HG03066 (cell line): ENCODE measurements at regions not wholly inside any gene's neighbourhood (a gene's known extent, or its start where the extent isn't known, plus 50 kb on each side); places are given as distances from the start of the nearest gene placed in this dataset.

Experiments used
- ATAC-seq: cut with Tn5 transposase; IDR thresholded peaks from one replicate; pipeline ENCODE4 v1.9.1; 2021; ENCODE audit warnings: low read depth; ENCODE audit not compliant: unreplicated experiment

DNA sequence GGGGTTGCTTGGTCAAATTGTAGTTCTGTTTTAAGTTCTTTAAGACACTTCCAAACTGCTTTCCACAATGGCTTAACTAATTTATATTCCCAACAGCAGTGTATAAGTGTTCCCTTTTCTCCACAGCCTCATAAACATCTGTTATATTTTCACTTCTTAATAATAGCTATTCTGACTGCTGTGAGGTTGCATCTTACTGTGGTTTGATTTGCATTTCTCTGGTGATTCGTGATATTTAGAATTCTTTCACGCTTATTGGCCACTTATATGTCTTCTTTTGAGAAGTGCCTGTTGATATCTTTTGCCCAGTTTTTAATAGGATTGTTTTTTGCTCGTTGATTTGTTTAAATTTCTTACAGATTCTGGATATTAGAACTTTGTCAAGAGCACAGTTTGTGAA is 278.6 kb upstream of the ITM2A start:
- no peak for ATAC-seq

DNA sequence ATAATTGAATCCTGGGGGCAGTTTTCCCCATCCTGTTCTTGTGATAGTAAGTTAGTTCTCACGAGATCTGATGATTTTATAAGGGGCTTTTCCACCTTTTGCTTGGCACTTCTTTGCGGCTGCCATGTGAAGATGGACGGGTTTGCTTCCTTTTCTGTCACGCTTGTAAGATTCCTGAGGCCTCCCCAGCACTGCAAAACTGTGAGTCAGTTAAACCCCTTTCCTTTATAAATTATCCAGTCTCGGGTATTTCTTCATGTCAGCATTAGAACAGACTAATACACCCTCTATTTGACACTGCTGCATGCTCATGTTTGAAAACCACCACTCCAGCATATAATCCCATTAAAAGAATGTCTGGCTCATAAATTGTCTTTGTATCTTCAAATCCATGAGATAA is 264.4 kb upstream of the ITM2A start:
- ATAC-seq: no peak

DNA sequence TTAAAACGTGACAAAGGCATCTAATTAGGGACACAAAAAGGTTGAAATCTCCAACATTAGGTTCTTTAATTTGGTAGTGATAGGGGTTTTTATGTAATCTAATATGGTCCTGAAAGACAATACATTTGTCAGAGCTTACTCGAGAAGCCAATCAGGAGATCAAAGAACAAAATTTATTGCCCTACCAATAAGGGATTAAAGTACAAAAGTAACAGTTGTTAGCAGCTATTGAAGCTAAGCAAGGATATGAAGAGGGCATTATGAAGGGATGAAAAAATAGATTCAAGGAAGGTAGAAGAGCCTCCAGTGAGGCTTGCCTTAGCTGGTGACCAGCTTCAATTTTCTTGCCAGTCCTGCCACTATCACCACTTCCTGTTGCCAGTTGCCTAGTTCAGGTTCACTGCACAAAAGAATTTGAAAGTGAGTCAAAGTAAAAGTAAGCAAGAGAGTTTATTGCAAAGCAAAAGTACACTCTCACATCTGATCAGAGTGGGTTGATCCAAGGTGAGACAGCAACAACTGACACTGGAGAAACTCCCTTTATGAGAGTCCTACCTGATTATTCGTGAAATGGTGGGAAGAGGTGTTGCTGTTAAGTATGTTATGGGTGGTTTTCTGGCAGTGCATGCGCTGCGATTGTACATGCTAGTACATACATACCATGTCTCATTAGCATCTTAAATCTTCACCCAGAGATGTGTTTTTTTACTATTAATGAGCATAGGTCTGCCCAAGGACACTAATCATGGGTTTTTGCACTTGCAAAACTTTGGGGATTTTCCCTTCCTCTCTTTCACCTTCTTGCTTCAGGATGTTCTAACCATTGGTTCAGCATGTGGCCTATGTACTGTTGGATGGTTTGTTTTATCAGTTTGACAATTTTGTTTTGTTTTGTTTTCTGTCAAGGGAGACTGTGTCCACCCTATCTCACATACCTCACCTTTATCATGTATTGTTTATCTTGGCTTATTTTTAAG is 263.2 kb upstream of the ITM2A start:
- peak; percentile 54 for ATAC-seq

DNA sequence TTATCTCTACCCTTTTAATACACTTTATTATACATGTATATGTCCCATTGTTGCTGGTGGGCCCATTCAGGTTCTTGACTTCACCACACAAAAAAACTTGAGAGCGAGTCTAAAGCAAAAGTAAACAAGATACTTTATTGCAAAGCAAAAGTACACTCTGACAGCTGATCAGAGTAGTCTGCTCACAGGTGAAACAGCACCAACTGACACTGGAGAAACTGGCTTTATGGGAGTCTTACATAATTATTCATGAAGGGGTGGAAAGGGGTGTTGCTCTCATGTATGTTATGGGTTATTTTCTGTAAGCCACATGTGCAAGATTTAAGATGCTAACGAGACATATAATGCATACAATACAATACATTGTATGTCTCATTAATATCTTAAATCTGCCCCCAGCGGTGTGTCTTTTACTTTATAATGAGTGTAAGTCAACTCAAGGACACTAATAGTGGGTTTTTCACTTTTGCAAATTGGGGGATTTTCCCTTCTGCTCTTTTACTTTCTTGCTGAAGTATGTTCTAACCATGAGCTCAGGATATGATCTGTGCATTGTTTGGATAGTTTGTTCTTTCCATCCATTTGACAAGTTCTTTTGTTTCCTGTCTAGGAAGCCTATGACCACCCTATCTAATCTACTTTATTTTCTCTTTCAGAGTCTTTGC is 256.1 kb upstream of the ITM2A start:
- ATAC-seq: no peak

DNA sequence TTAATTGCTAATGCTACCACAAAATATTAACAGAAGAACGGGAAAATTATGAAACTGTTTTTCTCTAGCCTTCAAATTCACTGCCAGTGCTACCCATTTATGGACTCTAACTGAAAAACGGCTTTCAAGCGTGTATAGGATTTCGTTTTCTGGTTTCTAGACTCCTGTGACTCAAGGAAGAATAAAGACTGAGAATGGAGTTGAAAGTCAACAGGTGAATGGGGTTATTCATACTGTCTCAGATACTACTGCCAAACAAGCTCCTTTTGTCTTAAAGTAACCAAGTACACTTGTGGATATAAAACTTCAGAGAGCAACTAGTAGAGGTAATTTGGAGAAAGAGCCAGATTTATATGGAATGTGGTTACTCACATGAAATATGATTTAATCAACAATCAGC is 251.1 kb upstream of the ITM2A start:
- no peak for ATAC-seq

DNA sequence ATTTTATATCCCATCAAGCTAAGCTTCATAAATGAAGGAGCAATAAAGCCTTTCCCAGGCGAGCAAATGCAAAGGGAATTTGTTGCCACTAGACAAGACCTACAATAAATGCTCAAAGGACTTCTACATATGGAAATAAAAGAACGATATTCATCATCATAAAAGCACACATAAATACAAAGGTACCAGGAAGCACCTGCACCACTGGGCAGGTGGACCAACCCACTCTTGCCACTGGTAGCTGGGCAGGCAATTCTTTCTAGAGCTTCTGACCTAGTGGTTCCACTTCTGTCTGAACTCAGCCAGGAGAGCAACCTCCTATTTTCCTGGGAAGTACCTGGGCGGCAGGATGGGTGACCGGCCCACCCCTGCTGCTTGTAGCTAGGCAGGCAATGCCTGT is 237.2 kb upstream of the ITM2A start:
- ATAC-seq: no peak

DNA sequence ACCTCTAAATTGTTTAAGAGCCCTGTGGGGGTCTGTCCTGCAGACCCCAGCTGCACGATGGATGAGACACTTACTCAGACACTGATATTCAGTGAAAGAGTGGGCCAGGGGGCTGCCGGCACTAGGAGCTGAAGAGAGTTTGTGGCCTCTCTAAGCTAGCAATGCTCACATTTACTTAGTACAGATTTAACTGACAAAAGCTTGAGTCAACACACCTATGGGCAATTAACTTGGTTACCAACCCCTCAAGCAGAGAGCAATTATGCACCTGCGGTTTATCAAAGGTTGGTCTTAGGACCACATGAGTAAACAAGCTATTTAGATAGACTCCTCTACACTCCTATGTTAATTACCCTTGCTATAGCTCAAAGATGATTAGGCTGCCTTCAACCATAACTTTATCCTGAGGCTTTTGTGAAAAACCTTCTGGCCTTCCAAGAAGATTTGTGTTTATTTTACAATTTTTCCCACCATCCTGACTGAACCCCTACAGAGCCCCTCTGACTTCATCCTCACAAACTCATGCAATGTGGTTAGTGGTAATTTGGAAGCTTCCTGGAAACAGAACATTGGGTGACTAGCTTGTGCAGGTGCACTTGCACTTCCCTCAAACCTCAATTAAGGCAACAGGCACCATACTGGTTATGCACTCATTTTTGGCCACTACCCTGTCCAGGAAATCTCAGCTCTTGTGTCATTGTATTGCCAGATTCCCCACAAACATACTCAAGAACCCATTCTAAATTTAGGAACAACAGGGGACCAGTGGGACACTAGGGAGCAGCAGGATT is 234.4 kb upstream of the ITM2A start:
- no peak for ATAC-seq

DNA sequence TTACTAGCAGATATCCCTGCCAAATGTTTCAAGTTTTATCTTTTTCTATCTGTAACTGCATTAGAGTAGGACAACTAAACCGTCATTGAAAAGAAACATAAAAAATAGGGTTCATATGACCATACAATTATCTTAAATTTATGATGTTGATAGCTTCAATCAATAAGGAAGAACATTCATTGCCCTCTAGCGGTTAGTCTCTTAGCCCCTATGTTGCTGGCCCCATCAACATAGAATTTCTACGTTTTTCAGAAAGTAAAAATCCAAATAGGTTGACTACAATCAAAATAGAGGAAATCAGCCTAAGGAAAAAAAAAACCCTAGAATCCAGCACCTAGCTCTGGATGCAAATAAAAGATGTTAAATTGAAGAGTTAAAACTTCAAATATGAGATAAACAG is 225.1 kb upstream of the ITM2A start:
- ATAC-seq: no peak

DNA sequence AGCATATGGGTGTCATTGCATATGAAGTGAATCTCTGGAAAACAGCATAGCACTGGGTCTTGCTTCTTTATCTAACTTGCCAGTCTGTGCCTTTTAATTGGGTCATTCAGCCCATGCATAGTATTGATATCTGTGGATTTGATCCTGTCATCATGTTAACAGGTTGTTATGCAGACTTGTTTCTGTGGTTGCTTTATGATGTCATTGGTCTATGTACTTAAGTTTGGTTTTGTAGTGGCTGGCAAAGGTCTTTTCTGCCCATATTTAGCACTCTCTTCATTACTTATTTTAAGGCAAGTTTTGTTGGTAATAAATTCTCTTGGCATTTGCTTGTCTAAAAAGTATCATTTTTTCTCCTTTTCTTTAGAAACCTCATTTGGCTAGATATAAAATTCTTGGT is 221.1 kb upstream of the ITM2A start:
- ATAC-seq: no peak

DNA sequence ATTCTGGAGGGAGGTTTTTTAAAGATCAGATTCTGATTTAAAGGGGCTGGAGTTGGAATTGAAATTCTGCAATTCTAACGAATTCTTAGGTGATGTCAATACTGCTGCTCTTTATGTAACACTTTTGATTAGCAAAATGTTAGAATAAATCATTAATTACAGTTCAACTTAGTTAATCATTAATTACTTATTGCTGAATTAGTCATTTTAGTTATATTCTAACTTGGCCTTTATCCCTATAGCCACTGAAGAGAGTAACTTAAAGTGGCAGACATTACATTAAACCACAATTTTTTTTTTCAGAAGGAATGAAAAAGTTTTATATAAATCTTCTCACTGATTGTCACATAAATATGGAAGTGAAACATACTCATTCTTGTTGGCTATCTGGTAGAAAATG is 206.6 kb upstream of the ITM2A start:
- ATAC-seq: no peak

DNA sequence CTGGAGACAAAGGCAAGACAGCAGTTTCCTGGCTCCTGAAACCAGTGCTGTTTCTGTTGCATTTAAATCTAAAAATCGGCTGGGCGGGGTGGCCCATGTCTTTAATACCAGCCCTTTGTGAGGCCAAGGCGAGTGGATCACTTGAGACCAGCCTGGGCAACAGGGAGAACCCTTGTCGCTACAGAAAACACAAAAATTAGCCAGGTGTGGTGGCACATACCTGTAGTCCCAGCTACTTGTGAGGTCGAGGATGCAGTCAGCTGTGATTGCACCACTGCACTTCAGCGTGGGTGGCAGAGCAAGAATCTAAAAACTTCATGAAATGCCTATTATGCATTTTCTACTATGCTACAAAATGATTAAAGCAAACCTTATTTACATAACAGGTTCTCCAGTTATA is 205.4 kb upstream of the ITM2A start:
- ATAC-seq: no peak

DNA sequence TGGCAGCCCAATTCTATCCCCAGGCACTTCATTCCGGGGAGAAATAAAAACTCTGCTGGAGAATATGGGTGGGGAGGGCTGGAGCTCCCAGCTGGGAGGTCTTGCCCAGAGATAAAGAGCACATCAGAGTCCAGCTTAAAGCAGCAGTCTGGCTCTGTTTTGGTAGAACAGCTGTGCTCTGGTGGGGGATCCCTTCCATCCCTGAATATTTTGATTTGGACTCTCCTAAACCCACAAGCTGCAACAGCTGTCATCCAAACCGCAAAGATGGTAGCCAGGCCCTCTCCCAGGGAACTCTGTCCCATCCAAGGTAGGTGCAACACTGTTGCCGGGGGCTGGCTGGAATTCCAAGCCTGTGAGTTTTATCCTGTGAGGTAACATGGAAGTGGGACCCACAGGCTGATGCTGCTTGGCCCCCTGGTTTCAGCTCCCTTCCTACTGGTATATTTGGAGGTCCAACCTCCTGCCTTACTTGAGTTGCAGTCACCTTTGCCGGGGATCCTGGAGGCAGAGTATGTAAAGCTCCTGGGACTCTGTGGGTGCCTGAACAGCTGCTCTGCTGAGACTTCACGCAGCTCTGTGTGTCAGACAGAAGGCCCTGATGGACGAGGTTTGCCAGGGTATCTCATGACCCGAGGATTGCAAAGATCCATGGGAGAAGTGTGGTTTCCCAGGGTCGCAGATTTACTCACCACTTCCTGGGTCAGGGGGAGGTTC is 203.5 kb upstream of the ITM2A start:
- no peak for ATAC-seq

DNA sequence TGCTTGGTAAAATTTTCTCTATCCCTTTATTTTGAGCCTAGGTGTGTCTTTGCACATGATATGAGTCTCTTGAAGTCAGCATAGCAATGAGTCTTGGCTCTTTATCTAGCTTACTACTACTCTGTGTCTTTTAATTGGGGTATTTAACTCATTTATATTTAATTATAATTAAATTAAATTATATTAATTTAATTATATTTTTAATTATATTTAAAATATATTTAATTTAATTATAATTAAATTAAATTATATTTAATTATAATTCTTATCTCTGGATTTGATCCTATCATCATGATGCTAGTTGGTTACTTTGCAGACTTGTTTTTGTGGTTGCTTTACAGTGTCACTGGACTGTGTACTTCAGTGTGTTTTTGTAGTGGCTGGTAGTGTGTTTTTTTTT is 201.2 kb upstream of the ITM2A start:
- ATAC-seq: no peak

DNA sequence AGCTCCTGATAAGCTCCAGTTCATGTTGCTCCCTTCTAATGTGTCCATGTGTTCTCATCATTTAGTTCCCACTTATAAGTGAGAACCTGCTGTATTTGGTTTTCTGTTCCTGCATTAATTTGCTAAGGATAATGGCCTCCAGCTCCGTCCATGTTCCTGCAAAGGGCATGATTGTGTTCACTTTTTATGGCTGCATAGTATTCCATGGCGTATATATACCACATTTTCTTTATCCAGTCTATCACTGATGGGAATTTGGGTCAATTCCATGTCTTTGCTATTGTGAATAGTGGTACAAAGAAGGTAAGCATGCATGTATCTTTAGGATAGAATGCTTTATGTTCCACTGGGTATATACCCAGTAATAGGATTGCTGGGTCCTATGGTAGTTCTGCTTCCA is 197.2 kb upstream of the ITM2A start:
- ATAC-seq: no peak

DNA sequence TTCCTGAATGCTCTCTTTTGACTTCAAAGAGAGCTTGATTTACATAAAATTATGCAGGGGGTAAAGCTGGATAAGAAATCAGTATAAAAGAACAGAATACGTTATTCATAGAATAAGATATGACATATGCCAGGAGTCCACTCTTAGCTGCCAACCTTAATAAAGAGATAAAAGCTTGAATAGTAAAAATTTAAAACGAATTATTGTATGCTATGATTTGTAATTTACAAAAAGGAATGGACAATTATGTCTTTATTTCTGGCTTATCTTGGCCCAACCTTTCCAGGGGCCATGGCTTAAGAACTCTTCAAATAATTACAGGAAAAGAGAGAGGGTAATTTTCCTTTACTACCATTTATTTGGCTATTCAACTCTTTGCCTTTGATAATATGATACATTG is 192.2 kb upstream of the ITM2A start:
- ATAC-seq: no peak

DNA sequence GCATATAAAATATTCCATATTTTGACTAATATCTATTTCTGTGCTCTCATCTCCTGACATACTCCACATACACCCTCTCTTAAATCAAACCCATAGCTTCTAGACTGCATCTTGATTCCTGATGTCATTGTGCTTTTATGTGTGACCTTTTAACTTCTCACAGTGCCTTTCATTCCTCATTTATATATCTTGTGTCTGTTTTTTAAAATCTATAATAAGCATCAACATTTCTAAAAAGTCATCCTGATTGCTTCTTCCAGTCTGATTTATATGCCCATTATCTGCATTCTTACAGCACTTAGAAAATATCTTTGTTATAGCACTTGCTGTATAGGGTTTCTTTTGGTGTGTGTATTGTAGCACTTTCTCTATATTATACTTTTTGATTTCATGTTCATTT is 190.1 kb upstream of the ITM2A start:
- no peak for ATAC-seq

DNA sequence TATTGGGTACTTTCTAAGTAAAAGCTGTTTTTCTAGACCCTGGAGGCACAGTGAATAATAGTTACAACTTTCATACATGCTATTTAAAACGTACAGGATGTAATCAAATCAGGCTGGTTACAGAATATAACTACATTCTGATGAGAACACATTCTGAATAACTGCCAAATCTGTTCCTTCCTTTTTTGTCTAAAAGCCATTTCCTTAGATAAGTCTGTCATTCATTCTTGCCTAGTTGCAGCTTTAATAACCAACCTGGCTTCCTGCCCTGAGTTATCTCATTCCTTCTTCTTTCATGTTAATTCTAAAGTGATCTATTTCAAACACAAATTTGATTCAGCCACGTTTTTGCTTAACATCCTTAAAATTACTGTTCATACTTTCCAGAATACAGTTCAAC is 189.7 kb upstream of the ITM2A start:
- ATAC-seq: no peak

DNA sequence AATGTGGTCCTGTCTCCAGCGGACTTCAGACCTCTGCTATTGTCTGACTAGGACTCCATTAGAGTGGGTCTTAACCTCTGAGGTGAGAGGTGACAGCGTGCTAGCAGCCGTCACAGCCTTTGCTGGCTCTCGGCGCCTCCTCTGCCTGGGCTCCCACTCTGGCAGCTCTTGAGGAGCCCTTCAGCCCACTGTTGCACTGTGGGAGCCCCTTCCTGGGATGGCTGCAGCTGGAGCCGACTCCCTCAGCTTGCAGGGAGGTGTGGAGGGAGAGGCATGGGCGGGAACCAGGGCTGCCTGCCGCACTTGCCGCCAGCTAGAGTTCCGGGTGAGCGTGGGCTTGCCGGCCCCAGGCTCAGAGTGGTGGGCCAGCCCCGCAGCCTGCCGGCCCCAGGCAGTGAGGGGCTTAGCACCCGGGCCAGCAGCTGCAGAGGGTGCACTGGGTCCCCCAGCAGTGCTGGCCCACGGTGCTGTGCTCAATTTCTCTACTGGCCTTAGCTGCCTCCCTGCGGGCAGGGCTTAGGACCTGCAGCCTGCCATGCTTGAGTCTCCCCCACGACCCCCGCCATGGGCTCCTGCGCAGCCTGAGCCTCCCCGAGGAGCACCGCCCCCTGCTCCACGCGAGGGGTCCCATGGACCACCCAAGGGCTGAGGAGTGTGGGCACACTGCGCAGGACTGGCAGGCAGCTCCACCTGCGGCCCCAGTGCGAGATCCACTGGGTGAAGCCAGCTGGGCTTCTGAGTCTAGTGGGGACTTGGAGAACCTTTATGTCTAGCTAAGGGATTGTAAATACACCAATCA is 163.4 kb upstream of the ITM2A start:
- no peak for ATAC-seq

DNA sequence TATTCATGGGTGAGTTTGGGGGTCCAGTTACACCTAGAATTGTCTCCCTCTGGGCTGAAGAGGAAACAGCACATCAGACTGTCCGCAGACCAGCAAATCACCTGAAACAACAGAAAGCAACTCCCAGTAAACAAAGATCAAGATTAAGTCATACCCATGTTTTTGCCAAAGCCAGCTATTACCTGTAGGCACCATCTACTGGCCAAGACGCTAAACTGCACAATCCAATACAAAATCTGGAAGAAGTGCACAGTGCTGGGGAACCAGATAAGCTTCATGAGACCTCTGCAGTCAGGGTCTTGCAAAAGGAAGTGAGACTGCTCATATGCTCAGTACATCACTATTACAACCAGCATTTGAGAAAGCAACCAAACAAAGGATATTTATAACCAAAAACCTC is 157.5 kb upstream of the ITM2A start:
- no peak for ATAC-seq

DNA sequence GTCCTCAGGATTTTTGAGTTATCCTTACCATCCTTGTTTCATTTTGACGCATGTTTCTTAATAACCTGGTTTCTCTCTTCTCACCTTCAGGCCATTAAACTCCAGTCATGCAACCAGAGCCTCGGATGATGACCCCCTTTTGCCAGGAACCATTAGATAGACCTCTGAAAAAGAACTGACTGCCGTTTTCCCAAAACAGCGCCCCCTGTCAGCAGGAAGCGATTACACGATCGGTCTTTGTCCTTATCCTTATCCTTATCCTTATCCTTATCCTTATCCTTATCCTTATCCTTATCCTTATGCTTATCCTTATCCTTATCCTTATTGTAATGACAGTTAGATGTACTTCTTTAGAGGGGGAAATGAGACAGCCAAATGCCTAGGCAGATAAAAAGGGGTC is 148.4 kb upstream of the ITM2A start:
- no peak for ATAC-seq
